H9 (cell line): ENCODE measurements at regions not wholly inside any gene's neighbourhood (a gene's known extent, or its start where the extent isn't known, plus 50 kb on each side); places are given as distances from the start of the nearest gene placed in this dataset.

Experiments
- DNase-seq: peaks from one replicate; pipeline ENCODE4 v3.0.0-alpha.2; 2017
- H2AFZ ChIP-seq: one replicate; pipeline ENCODE4 v1.6.1; 2013; ENCODE audit warnings: mild to moderate bottlenecking, low read length, control low read depth, moderate library complexity
- H2AK5ac ChIP-seq: 2 replicates; pipeline ENCODE4 v1.6.1; 2013; ENCODE audit warnings: low read length, control low read depth, mixed read lengths; ENCODE audit not compliant: insufficient read length
- H2BK120ac ChIP-seq: one replicate; pipeline ENCODE4 v1.6.1; 2013; ENCODE audit warnings: low read depth, mild to moderate bottlenecking, low read length, control low read depth, inconsistent platforms; ENCODE audit not compliant: poor library complexity, severe bottlenecking
- H2BK12ac ChIP-seq: 2 replicates; pipeline ENCODE4 v1.6.1; 2013; ENCODE audit warnings: low read length, control low read depth, mixed read lengths, low read depth; ENCODE audit not compliant: insufficient read length
- H2BK15ac ChIP-seq: 2 replicates; pipeline ENCODE4 v1.6.1; 2013; ENCODE audit warnings: low read depth, low read length, control low read depth
- H2BK20ac ChIP-seq: one replicate; pipeline ENCODE4 v1.6.1; 2013; ENCODE audit warnings: low read depth, mild to moderate bottlenecking, low read length, control low read depth, inconsistent platforms; ENCODE audit not compliant: poor library complexity, severe bottlenecking
- H2BK5ac ChIP-seq: 2 replicates; pipeline ENCODE4 v1.6.1; 2013; ENCODE audit warnings: low read length, control low read depth, mixed read lengths; ENCODE audit not compliant: insufficient read length
- H3K14ac ChIP-seq: 2 replicates; pipeline ENCODE4 v1.6.1; 2013; ENCODE audit warnings: low read length, control low read depth; ENCODE audit not compliant: insufficient read depth
- H3K18ac ChIP-seq: 2 replicates; pipeline ENCODE4 v1.6.1; 2013; ENCODE audit warnings: low read depth, mild to moderate bottlenecking, mixed read lengths, low read length, control low read depth; ENCODE audit not compliant: insufficient read length
- H3K23ac ChIP-seq: 2 replicates; pipeline ENCODE4 v1.6.1; 2013; ENCODE audit warnings: low read length, control low read depth, mixed read lengths, low read depth; ENCODE audit not compliant: insufficient read length
- H3K23me2 ChIP-seq: 2 replicates; pipeline ENCODE4 v1.6.1; 2013; ENCODE audit warnings: low read depth, mild to moderate bottlenecking, mixed read lengths, low read length, control low read depth; ENCODE audit not compliant: insufficient read length, poor library complexity, severe bottlenecking
- H3K27ac ChIP-seq: 2 replicates; pipeline ENCODE4 v1.5.1; 2013; ENCODE audit warnings: low read length, control low read depth, mixed read lengths, low read depth; ENCODE audit not compliant: insufficient read length
- H3K27me3 ChIP-seq: 2 replicates; pipeline ENCODE4 v1.6.1; 2013; ENCODE audit warnings: low read length, control low read depth, inconsistent platforms; ENCODE audit not compliant: insufficient read depth
- H3K4ac ChIP-seq: 2 replicates; pipeline ENCODE4 v1.6.1; 2013; ENCODE audit warnings: low read depth, mild to moderate bottlenecking, control low read depth, inconsistent platforms, low read length, moderate library complexity
- H3K4me1 ChIP-seq: 2 replicates; pipeline ENCODE4 v1.6.1; 2013; ENCODE audit warnings: low read length, control low read depth, inconsistent platforms; ENCODE audit not compliant: insufficient read depth
- H3K4me2 ChIP-seq: 2 replicates; pipeline ENCODE4 v1.6.1; 2013; ENCODE audit warnings: low read length, control low read depth, mixed read lengths; ENCODE audit not compliant: insufficient read length, insufficient read depth
- H3K56ac ChIP-seq: 2 replicates; pipeline ENCODE4 v1.6.1; 2013; ENCODE audit warnings: low read depth, mild to moderate bottlenecking, mixed read lengths, low read length, control low read depth; ENCODE audit not compliant: insufficient read length
- H3K79me1 ChIP-seq: 2 replicates; pipeline ENCODE4 v1.6.1; 2013; ENCODE audit warnings: low read depth, mild to moderate bottlenecking, moderate library complexity, low read length, control low read depth, inconsistent platforms; ENCODE audit not compliant: insufficient read depth, poor library complexity, severe bottlenecking
- H3K79me2 ChIP-seq: 2 replicates; pipeline ENCODE4 v1.6.1; 2013; ENCODE audit warnings: low read length, control low read depth, inconsistent platforms; ENCODE audit not compliant: insufficient read depth
- H3K9ac ChIP-seq: 2 replicates; pipeline ENCODE4 v1.6.1; 2013; ENCODE audit warnings: low read length, control low read depth, mixed read lengths; ENCODE audit not compliant: insufficient read length; ENCODE audit errors: extremely low read depth
- H3K9me3 ChIP-seq: one replicate; pipeline ENCODE4 v1.6.1; 2013; ENCODE audit warnings: low read depth, low read length, inconsistent platforms; ENCODE audit not compliant: control insufficient read depth
- H3T11ph ChIP-seq: one replicate; pipeline ENCODE4 v1.6.1; 2013; ENCODE audit warnings: mild to moderate bottlenecking, low read length, control low read depth, inconsistent platforms
- H4K20me1 ChIP-seq: one replicate; pipeline ENCODE4 v1.6.1; 2013; ENCODE audit not compliant: control insufficient read depth, insufficient read length, insufficient read depth
- H4K5ac ChIP-seq: 2 replicates; pipeline ENCODE4 v1.6.1; 2013; ENCODE audit warnings: low read depth, mild to moderate bottlenecking, mixed read lengths, low read length, control low read depth; ENCODE audit not compliant: insufficient read length
- H4K8ac ChIP-seq: replicated peaks from 2 replicates; pipeline ENCODE4 v1.6.1; 2013; ENCODE audit warnings: low read length, control low read depth, mixed read lengths, low read depth; ENCODE audit not compliant: insufficient read length
- H4K91ac ChIP-seq: 2 replicates; pipeline ENCODE4 v1.6.1; 2013; ENCODE audit warnings: low read depth, mild to moderate bottlenecking, moderate library complexity, mixed read lengths, low read length, control low read depth; ENCODE audit not compliant: insufficient read length
- H3K27ac Mint-ChIP-seq, 3 experiments: 2 replicates in 2 of 3; 3 replicates in 1 of 3; pipeline ENCODE4 v1.8.0; 2020 to 2021; ENCODE audit warnings: mixed read lengths in 3 of 3, mild to moderate bottlenecking in 1 of 3, moderate library complexity in 1 of 3
- H3K27me3 Mint-ChIP-seq: 2 replicates; pipeline ENCODE4 v1.8.0; 2021; ENCODE audit warnings: low read depth, mild to moderate bottlenecking, moderate library complexity, mixed read lengths
- H3K36me3 Mint-ChIP-seq, 3 experiments: 2 replicates in 2 of 3; 3 replicates in 1 of 3; pipeline ENCODE4 v1.8.0; 2020 to 2021; ENCODE audit warnings: low read depth in 3 of 3, mixed read lengths in 3 of 3; ENCODE audit not compliant: insufficient read depth in 1 of 3
- H3K4me1 Mint-ChIP-seq, 2 experiments: 2 replicates each; pipeline ENCODE4 v1.8.0; 2020; ENCODE audit warnings: mixed read lengths in 2 of 2
- H3K4me3 Mint-ChIP-seq, 2 experiments: 2 replicates in 1 of 2; 3 replicates in 1 of 2; pipeline ENCODE4 v1.8.0; 2020 to 2021; ENCODE audit warnings: mild to moderate bottlenecking in 2 of 2, mixed read lengths in 2 of 2, moderate library complexity in 1 of 2
- H3K9me3 Mint-ChIP-seq, 2 experiments: 2 replicates in 1 of 2; 3 replicates in 1 of 2; pipeline ENCODE4 v1.8.0; 2020; ENCODE audit warnings: mild to moderate bottlenecking in 2 of 2, mixed read lengths in 2 of 2, moderate library complexity in 1 of 2
- WGBS: extraction: QIAGEN DNeasy Blood & Tissue Kit; methylation state at CpG from one replicate; pipeline ENCODE4 v1.1.7; 2013; ENCODE audit warnings: missing lambda C conversion rate, low lambda C conversion rate, mixed read lengths; ENCODE audit not compliant: insufficient read length; ENCODE audit errors: extremely low coverage; 5-methylcytosine and 5-hydroxymethylcytosine counted together
- TF ChIP-seq, protein P1 (sequence below): fragments of 200-600 bp; sonication (generic); conservative IDR thresholded peaks from 3 replicates; pipeline ENCODE4 v1.8.0; 2021; ENCODE audit warnings: antibody characterized with exemption, mild to moderate bottlenecking

DNA sequence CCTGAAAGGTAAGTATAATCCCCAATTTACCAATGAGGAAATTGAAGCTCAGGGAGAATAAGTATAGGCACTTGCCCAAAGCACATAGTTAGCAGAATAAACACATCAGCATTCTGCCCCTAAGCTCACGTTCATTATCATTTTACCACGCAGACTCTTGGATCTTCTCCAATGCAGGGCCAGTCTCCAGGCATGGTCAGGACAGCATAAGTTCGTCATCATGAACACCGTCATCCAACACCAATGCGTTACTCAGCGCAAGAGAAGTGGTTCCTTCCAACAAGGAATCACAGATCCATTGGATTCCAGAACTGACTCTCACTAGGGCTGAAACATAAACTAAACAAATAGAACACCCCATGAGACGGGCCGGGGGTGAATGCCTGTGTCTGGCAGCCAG is 86.5 kb upstream of the GPM6B start:
- H3T11ph ChIP-seq, result no peak overlapping the region
- Mint-ChIP-seq H3K36me3 (peaks cover 14 to 27% (median 16%) of the 10 kb centered on the region in 3 experiments), H3K4me1 (peaks cover 28 to 39% of the 10 kb centered on the region in 2 experiments), H3K27ac (peak overlapping the region in 1 of 3 experiments; percentile 46; a peak in 3 of 7 replicates), H3K4me3 (no peak overlapping the region), H3K27me3 (no peaks in the 10 kb centered on the region), H3K9me3 (peaks cover 32 to 57% of the 10 kb centered on the region in 2 experiments)
- H3K56ac ChIP-seq, result no peak overlapping the region
- WGBS, result no CpG with 5 or more reads among the region's 8 CpGs
- peaks cover 24% of the 10 kb centered on the region; the same call in 1 of the 2 replicates for H3K79me2 ChIP-seq
- TF ChIP-seq, protein P1, sequence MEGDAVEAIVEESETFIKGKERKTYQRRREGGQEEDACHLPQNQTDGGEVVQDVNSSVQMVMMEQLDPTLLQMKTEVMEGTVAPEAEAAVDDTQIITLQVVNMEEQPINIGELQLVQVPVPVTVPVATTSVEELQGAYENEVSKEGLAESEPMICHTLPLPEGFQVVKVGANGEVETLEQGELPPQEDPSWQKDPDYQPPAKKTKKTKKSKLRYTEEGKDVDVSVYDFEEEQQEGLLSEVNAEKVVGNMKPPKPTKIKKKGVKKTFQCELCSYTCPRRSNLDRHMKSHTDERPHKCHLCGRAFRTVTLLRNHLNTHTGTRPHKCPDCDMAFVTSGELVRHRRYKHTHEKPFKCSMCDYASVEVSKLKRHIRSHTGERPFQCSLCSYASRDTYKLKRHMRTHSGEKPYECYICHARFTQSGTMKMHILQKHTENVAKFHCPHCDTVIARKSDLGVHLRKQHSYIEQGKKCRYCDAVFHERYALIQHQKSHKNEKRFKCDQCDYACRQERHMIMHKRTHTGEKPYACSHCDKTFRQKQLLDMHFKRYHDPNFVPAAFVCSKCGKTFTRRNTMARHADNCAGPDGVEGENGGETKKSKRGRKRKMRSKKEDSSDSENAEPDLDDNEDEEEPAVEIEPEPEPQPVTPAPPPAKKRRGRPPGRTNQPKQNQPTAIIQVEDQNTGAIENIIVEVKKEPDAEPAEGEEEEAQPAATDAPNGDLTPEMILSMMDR, result no peak
- no peaks in the 10 kb centered on the region for H4K20me1 ChIP-seq
- no peak overlapping the region for H2BK120ac ChIP-seq
- H2AFZ ChIP-seq, result no peak overlapping the region
- no peak overlapping the region for H4K8ac ChIP-seq
- H3K9ac ChIP-seq, result no peak overlapping the region
- no peak overlapping the region for H3K4me2 ChIP-seq
- H3K14ac ChIP-seq, result no peak overlapping the region
- H4K91ac ChIP-seq, result no peak overlapping the region
- DNase-seq, result no peak
- H3K79me1 ChIP-seq, result no peaks in the 10 kb centered on the region
- no peaks in the 10 kb centered on the region for H3K23me2 ChIP-seq
- H3K4me1 ChIP-seq, result peaks cover 3% of the 10 kb centered on the region; the same call in 1 of the 2 replicates
- no peaks in the 10 kb centered on the region for H3K27me3 ChIP-seq
- no peak overlapping the region for H2BK20ac ChIP-seq
- no peak overlapping the region for H4K5ac ChIP-seq
- no peak overlapping the region for H3K4ac ChIP-seq
- H3K18ac ChIP-seq, result no peak overlapping the region
- no peak overlapping the region for H2AK5ac ChIP-seq
- no peak overlapping the region for H2BK12ac ChIP-seq
- no peaks in the 10 kb centered on the region for H3K9me3 ChIP-seq
- H3K27ac ChIP-seq, result no peak overlapping the region
- no peak overlapping the region for H2BK5ac ChIP-seq
- H2BK15ac ChIP-seq, result no peak overlapping the region
- H3K23ac ChIP-seq, result no peak overlapping the region
